Smooth muscle cell (in vitro differentiated cells): ENCODE measurements at regions not wholly inside any gene's neighbourhood (a gene's known extent, or its start where the extent isn't known, plus 50 kb on each side); places are given as distances from the start of the nearest gene placed in this dataset.
A peak's percentile ranks its signal among the peaks of the same experiment; 100 is the strongest.

Source experiments
- DNase-seq: peaks from one replicate; lab custom pipeline; 2025; ENCODE audit not compliant: unreplicated experiment; lab: John Stamatoyannopoulos, UW
- H2AFZ ChIP-seq: fragments of 200-600 bp; sonication (generic); 2 replicates; pipeline ENCODE4 v1.6.0; 2016; ENCODE audit warnings: antibody characterized with exemption, low read depth, mild to moderate bottlenecking
- H3F3A ChIP-seq: fragments of 200-600 bp; sonication (generic); 2 replicates; pipeline ENCODE4 v1.6.0; 2017; ENCODE audit warnings: antibody characterized with exemption, low read depth
- H3K27ac ChIP-seq: fragments of 200-600 bp; sonication (generic); 2 replicates; pipeline ENCODE4 v1.5.1; 2016; ENCODE audit warnings: low read depth, mild to moderate bottlenecking
- H3K27me3 ChIP-seq: fragments of 200-600 bp; sonication (generic); 2 replicates; pipeline ENCODE4 v1.6.1; 2016; ENCODE audit warnings: low read depth, mild to moderate bottlenecking
- H3K36me3 ChIP-seq: fragments of 200-600 bp; sonication (generic); 2 replicates; pipeline ENCODE4 v1.5.1; 2016; ENCODE audit warnings: low read depth
- H3K4me1 ChIP-seq: fragments of 200-600 bp; sonication (generic); 2 replicates; pipeline ENCODE4 v1.5.1; 2016; ENCODE audit warnings: low read depth
- H3K4me2 ChIP-seq: fragments of 200-600 bp; sonication (generic); 2 replicates; pipeline ENCODE4 v1.6.0; 2016; ENCODE audit warnings: mild to moderate bottlenecking
- H3K4me3 ChIP-seq: fragments of 200-600 bp; sonication (generic); 2 replicates; pipeline ENCODE4 v1.5.1; 2016; ENCODE audit warnings: mild to moderate bottlenecking
- H3K79me2 ChIP-seq: fragments of 200-600 bp; sonication (generic); 2 replicates; pipeline ENCODE4 v1.6.0; 2016; ENCODE audit warnings: low read depth, mild to moderate bottlenecking
- H3K9ac ChIP-seq: fragments of 200-600 bp; sonication (generic); 2 replicates; pipeline ENCODE4 v1.6.0; 2016; ENCODE audit warnings: low read depth
- H3K9me3 ChIP-seq: fragments of 200-600 bp; sonication (generic); replicated peaks from 2 replicates; pipeline ENCODE4 v1.5.1; 2016; ENCODE audit warnings: low read depth
- H4K20me1 ChIP-seq: fragments of 200-600 bp; sonication (generic); 2 replicates; pipeline ENCODE4 v1.6.0; 2016; ENCODE audit warnings: low read depth
- CTCF ChIP-seq: fragments of 200-600 bp; sonication (generic); IDR thresholded peaks from 2 replicates; pipeline ENCODE4 v1.5.1; 2017; ENCODE audit warnings: borderline replicate concordance, mild to moderate bottlenecking, antibody characterized with exemption; ENCODE audit not compliant: insufficient read depth, poor library complexity, severe bottlenecking
- WGBS: methylation state at CpG from one replicate; pipeline ENCODE4 v1.1.7; 2016; ENCODE audit warnings: low lambda C conversion rate; 5-methylcytosine and 5-hydroxymethylcytosine counted together

- H3K4me2 ChIP-seq = no peak overlapping the region
- peaks cover 7% of the 10 kb centered on the region for H3K9me3 ChIP-seq
- TF ChIP-seq CTCF = no peak
- peak overlapping the region; percentile 27 for H2AFZ ChIP-seq
- no peaks in the 10 kb centered on the region for H3K36me3 ChIP-seq
- WGBS = 93% methylated on average over 4 of the region's 4 CpGs
- no peaks in the 10 kb centered on the region for H4K20me1 ChIP-seq
- no peak for DNase-seq
- H3K27me3 ChIP-seq = no peaks in the 10 kb centered on the region
- H3K4me1 ChIP-seq = no peaks in the 10 kb centered on the region
- H3F3A ChIP-seq = no peaks in the 10 kb centered on the region
- no peak overlapping the region for H3K4me3 ChIP-seq
- no peak overlapping the region for H3K9ac ChIP-seq
- no peaks in the 10 kb centered on the region for H3K79me2 ChIP-seq
- H3K27ac ChIP-seq = no peak overlapping the region
Measured at GRCh38 chr9:116088396-116088795, 65.2 kb upstream of the PAPPA start.

- Histone ChIP-seq H3K9ac (no peak overlapping the region), H3K27ac (no peak overlapping the region), H3K4me3 (no peak overlapping the region), H3F3A (no peaks in the 10 kb centered on the region), H3K36me3 (no peaks in the 10 kb centered on the region), H3K79me2 (no peaks in the 10 kb centered on the region), H3K9me3 (peaks cover 7% of the 10 kb centered on the region), H2AFZ (no peak overlapping the region), H3K4me1 (no peaks in the 10 kb centered on the region), H3K27me3 (no peaks in the 10 kb centered on the region), H4K20me1 (no peaks in the 10 kb centered on the region), H3K4me2 (no peak overlapping the region)
- TF ChIP-seq CTCF = no peak
- DNase-seq = no peak
- WGBS = 100% methylated on average over 1 of the region's 1 CpG
Measured at GRCh38 chr9:116090030-116090770, 63.4 kb upstream of the PAPPA start.

- Histone ChIP-seq H3K9ac (no peak overlapping the region), H3K27ac (no peak overlapping the region), H4K20me1 (no peaks in the 10 kb centered on the region), H3K9me3 (peaks cover 7% of the 10 kb centered on the region), H3K36me3 (no peaks in the 10 kb centered on the region), H3K4me2 (no peak overlapping the region), H3K4me3 (no peak overlapping the region), H3K27me3 (no peaks in the 10 kb centered on the region), H3K4me1 (no peaks in the 10 kb centered on the region), H2AFZ (no peak overlapping the region), H3K79me2 (no peaks in the 10 kb centered on the region), H3F3A (no peaks in the 10 kb centered on the region)
- no peak for TF ChIP-seq CTCF
- no peak for DNase-seq
Measured at GRCh38 chr9:116094846-116095245, 58.7 kb upstream of the PAPPA start.

- peaks cover 4% of the 10 kb centered on the region for H3K9me3 ChIP-seq
- WGBS = 94% methylated on average over 2 of the region's 2 CpGs
- TF ChIP-seq CTCF = no peak
- no peaks in the 10 kb centered on the region for H3K4me1 ChIP-seq
- peaks cover 4% of the 10 kb centered on the region for H3F3A ChIP-seq
- H3K27ac ChIP-seq = peak overlapping the region; percentile 30
- no peak overlapping the region for H3K4me2 ChIP-seq
- H2AFZ ChIP-seq = no peak overlapping the region
- no peaks in the 10 kb centered on the region for H3K79me2 ChIP-seq
- no peaks in the 10 kb centered on the region for H4K20me1 ChIP-seq
- no peaks in the 10 kb centered on the region for H3K27me3 ChIP-seq
- H3K9ac ChIP-seq = no peak overlapping the region
- no peaks in the 10 kb centered on the region for H3K36me3 ChIP-seq
- no peak overlapping the region for H3K4me3 ChIP-seq
- DNase-seq = no peak
Measured at GRCh38 chr9:116095403-116095802, 58.2 kb upstream of the PAPPA start.
